ENCODE measurements at regions not wholly inside any gene's neighbourhood (a gene's known extent, or its start where the extent isn't known, plus 50 kb on each side); places are given as distances from the start of the nearest gene placed in this dataset.
A peak's percentile ranks its signal among the peaks of the same experiment; 100 is the strongest.

GRCh38 chr5:60334281-60334713 is 365.7 kb downstream of the DEPDC1B start:
- no peak for TF ChIP-seq CTCF (IDR thresholded peaks at IDR 0.05)
- peak in 1 of 2 donors; percentile 58 for TF ChIP-seq POLR2AphosphoS5 (IDR thresholded peaks at IDR 0.05; ENCODE audit: insufficient read depth in 1 of 2, low read depth in 1 of 2)
- no peak for TF ChIP-seq POLR2A (IDR thresholded peaks at IDR 0.05)
